GM12874 (cell line): ENCODE measurements at regions not wholly inside any gene's neighbourhood (a gene's known extent, or its start where the extent isn't known, plus 50 kb on each side); places are given as distances from the start of the nearest gene placed in this dataset.

ENCODE experiments used
- CTCF ChIP-seq: IDR thresholded peaks from 2 replicates; pipeline ENCODE4 v1.5.1; 2011; ENCODE audit warnings: low read depth, mild to moderate bottlenecking, control low read depth, low read length, moderate library complexity; ENCODE audit not compliant: insufficient read depth

- no peak for TF ChIP-seq CTCF
Measured at GRCh38 chr1:87972811-87973210, 644.1 kb downstream of the LMO4 start.

- no peak for TF ChIP-seq CTCF
Measured at GRCh38 chr1:87973896-87974295, 645.2 kb downstream of the LMO4 start.

- no peak for TF ChIP-seq CTCF
Measured at GRCh38 chr1:87976316-87976715, 647.6 kb downstream of the LMO4 start.

GRCh38 chr1:87977145-87977544 lies 648.5 kb downstream of the LMO4 start:
- no peak for TF ChIP-seq CTCF

- no peak for TF ChIP-seq CTCF
Measured at GRCh38 chr1:87979079-87979478, 650.4 kb downstream of the LMO4 start.

GRCh38 chr1:87980494-87980893 lies 651.8 kb downstream of the LMO4 start:
- no peak for TF ChIP-seq CTCF

- no peak for TF ChIP-seq CTCF
Measured at GRCh38 chr1:87981386-87981785, 652.7 kb downstream of the LMO4 start.

- no peak for TF ChIP-seq CTCF
Measured at GRCh38 chr1:87981810-87982209, 653.1 kb downstream of the LMO4 start.
